GM18520 (cell line): ENCODE measurements at regions not wholly inside any gene's neighbourhood (a gene's known extent, or its start where the extent isn't known, plus 50 kb on each side); places are given as distances from the start of the nearest gene placed in this dataset.
A peak's percentile ranks its signal among the peaks of the same experiment; 100 is the strongest.
"Not testable (repeated sequence)": the region's sequence is repeated elsewhere in the genome, so short reads cannot be mapped to it uniquely, and the experiment has no call there.

Experiments
- ATAC-seq: cut with Tn5 transposase; IDR thresholded peaks from one replicate; pipeline ENCODE4 v1.9.1; 2021; ENCODE audit not compliant: unreplicated experiment

- no peak for ATAC-seq
Observed at GRCh38 chr6:85033547-85033946, 269.1 kb upstream of the TBX18 start.

GRCh38 chr6:85026021-85026420 is 261.6 kb upstream of the TBX18 start:
- no peak for ATAC-seq

- ATAC-seq, result no peak
Observed at GRCh38 chr6:85023721-85024120, 259.3 kb upstream of the TBX18 start.

GRCh38 chr6:85017352-85017751 is 253.0 kb upstream of the TBX18 start:
- no peak for ATAC-seq

- no peak for ATAC-seq
Observed at GRCh38 chr6:85016726-85017125, 252.3 kb upstream of the TBX18 start.

- ATAC-seq, result peak; percentile 79
Observed at GRCh38 chr6:85015396-85015990, 251.1 kb upstream of the TBX18 start.

GRCh38 chr6:85010865-85011264 is 246.5 kb upstream of the TBX18 start:
- no peak for ATAC-seq

- ATAC-seq, result no peak
Observed at GRCh38 chr6:85008296-85009009, 244.1 kb upstream of the TBX18 start.

- ATAC-seq, result no peak
Observed at GRCh38 chr6:85006362-85006761, 242.0 kb upstream of the TBX18 start.

- no peak for ATAC-seq
Observed at GRCh38 chr6:85005494-85005893, 241.1 kb upstream of the TBX18 start.

GRCh38 chr6:85004361-85004995 is 240.1 kb upstream of the TBX18 start:
- ATAC-seq, result no peak

GRCh38 chr6:85002847-85003246 is 238.4 kb upstream of the TBX18 start:
- no peak for ATAC-seq

- ATAC-seq, result no peak
Observed at GRCh38 chr6:85000001-85000400, 235.6 kb upstream of the TBX18 start.

GRCh38 chr6:84998223-84998622 is 233.8 kb upstream of the TBX18 start:
- no peak for ATAC-seq

GRCh38 chr6:84988766-84989165 is 224.4 kb upstream of the TBX18 start:
- not testable (repeated sequence) for ATAC-seq

- not testable (repeated sequence) for ATAC-seq
Observed at GRCh38 chr6:84985490-84985889, 221.1 kb upstream of the TBX18 start.

- no peak for ATAC-seq
Observed at GRCh38 chr6:84979541-84979940, 215.1 kb upstream of the TBX18 start.

- no peak for ATAC-seq
Observed at GRCh38 chr6:84977363-84977705, 212.9 kb upstream of the TBX18 start.

- no peak for ATAC-seq
Observed at GRCh38 chr6:84976526-84977362, 212.3 kb upstream of the TBX18 start.

GRCh38 chr6:84975316-84975715 is 210.9 kb upstream of the TBX18 start:
- ATAC-seq, result no peak

- ATAC-seq, result no peak
Observed at GRCh38 chr6:84973606-84974005, 209.2 kb upstream of the TBX18 start.

GRCh38 chr6:84967965-84968364 is 203.6 kb upstream of the TBX18 start:
- ATAC-seq, result no peak
